OCI-LY7 (cell line): ENCODE measurements at regions not wholly inside any gene's neighbourhood (a gene's known extent, or its start where the extent isn't known, plus 50 kb on each side); places are given as distances from the start of the nearest gene placed in this dataset.
A peak's percentile ranks its signal among the peaks of the same experiment; 100 is the strongest.

Experiments used
- BruUV-seq: library from RNA; stranded (reverse); fragments of 400-500 nt; replicated peaks from 2 replicates; lab custom pipeline; 2021; lab: Mats Ljungman, UMichigan
- CTCF ChIA-PET: fragments of 300-600 bp; sonication (Branson Sonifier 250); formaldehyde crosslinking; loops from one replicate; lab custom pipeline; 2022; ENCODE audit warnings: antibody characterized with exemption; ENCODE audit not compliant: unreplicated experiment; lab: Charles Lee
- POLR2A ChIA-PET: fragments of 300-600 bp; sonication (Branson Sonifier 250); formaldehyde crosslinking; loops from one replicate; lab custom pipeline; 2022; ENCODE audit warnings: antibody characterized with exemption; lab: Charles Lee
- DNase-seq: peaks from one replicate; pipeline ENCODE4 v3.0.0-alpha.2; 2015; ENCODE audit warnings: low spot score
- H2AFZ ChIP-seq: fragments of 200-600 bp; sonication (generic), shearing (Covaris generic); 2 replicates; pipeline ENCODE4 v1.6.1; 2014; ENCODE audit warnings: mild to moderate bottlenecking, antibody characterized with exemption, low read length, moderate library complexity
- H3K27ac ChIP-seq: fragments of 200-600 bp; sonication (generic); 2 replicates; pipeline ENCODE4 v1.5.1; 2014; ENCODE audit warnings: mixed run types, low read depth, mild to moderate bottlenecking, moderate library complexity, low read length, inconsistent platforms; ENCODE audit not compliant: poor library complexity, severe bottlenecking
- H3K36me3 ChIP-seq: fragments of 200-600 bp; sonication (generic); 2 replicates; pipeline ENCODE4 v1.6.1; 2014; ENCODE audit warnings: mild to moderate bottlenecking, antibody characterized with exemption, low read length, moderate library complexity, mixed read lengths; ENCODE audit not compliant: insufficient read depth
- H3K4me1 ChIP-seq: fragments of 200-600 bp; sonication (generic); 2 replicates; pipeline ENCODE4 v1.5.1; 2014; ENCODE audit warnings: mild to moderate bottlenecking, low read length; ENCODE audit not compliant: insufficient read depth, poor library complexity, severe bottlenecking
- H3K4me2 ChIP-seq: fragments of 200-600 bp; sonication (generic); 2 replicates; pipeline ENCODE4 v1.6.1; 2014; ENCODE audit warnings: mild to moderate bottlenecking, low read length
- H3K4me3 ChIP-seq: fragments of 200-600 bp; sonication (generic); 2 replicates; pipeline ENCODE4 v1.5.1; 2014; ENCODE audit warnings: mild to moderate bottlenecking, low read depth, low read length; ENCODE audit not compliant: poor library complexity, severe bottlenecking
- H3K79me2 ChIP-seq: fragments of 200-600 bp; sonication (generic); 2 replicates; pipeline ENCODE4 v1.6.1; 2016; ENCODE audit warnings: low read depth, mild to moderate bottlenecking, low read length, moderate library complexity, mixed read lengths; ENCODE audit not compliant: insufficient read depth
- H3K9me2 ChIP-seq: fragments of 200-600 bp; sonication (generic); 2 replicates; pipeline ENCODE4 v1.6.1; 2016; ENCODE audit warnings: mild to moderate bottlenecking, low read length, mixed read lengths; ENCODE audit not compliant: insufficient read depth
- H3K9me3 ChIP-seq: fragments of 200-600 bp; sonication (generic); 2 replicates; pipeline ENCODE4 v1.6.1; 2014; ENCODE audit warnings: mild to moderate bottlenecking, mixed run types, low read length, mixed read lengths
- H4K20me1 ChIP-seq: fragments of 200-600 bp; sonication (generic); 2 replicates; pipeline ENCODE4 v1.6.1; 2014; ENCODE audit warnings: mild to moderate bottlenecking, antibody characterized with exemption, low read length, moderate library complexity, mixed read lengths; ENCODE audit not compliant: insufficient read depth
- CTCF ChIP-seq: fragments of 200-600 bp; sonication (generic); conservative IDR thresholded peaks from 2 replicates; pipeline ENCODE4 v1.5.1; 2014; ENCODE audit warnings: mild to moderate bottlenecking, antibody characterized with exemption, low read length, moderate library complexity, mixed read lengths
- EZH2phosphoT487 ChIP-seq: fragments of 200-600 bp; sonication (generic); IDR thresholded peaks from 2 replicates; pipeline ENCODE4 v1.6.1; 2018; ENCODE audit warnings: low read depth, borderline replicate concordance, mild to moderate bottlenecking, mixed run types, antibody characterized with exemption, low read length, moderate library complexity, mixed read lengths
- intact Hi-C: fragments of 100-400 bp; cut with micrococcal nuclease; formaldehyde crosslinking; loops from one replicate; pipeline ENCODE4 v1.10.0; 2022; ENCODE audit not compliant: unreplicated experiment

- Histone ChIP-seq H3K4me3 (peak overlapping the region; percentile 6), H3K9me3 (no peaks in the 10 kb centered on the region; the same call in 1 of the 2 replicates), H3K4me1 (peaks cover 55% of the 10 kb centered on the region), H3K79me2 (no peaks in the 10 kb centered on the region), H3K27ac (peak overlapping the region; percentile 43), H2AFZ (peak overlapping the region; percentile 64; the same call in 1 of the 2 replicates), H3K36me3 (no peaks in the 10 kb centered on the region), H3K4me2 (peak overlapping the region; percentile 50), H3K9me2 (no peaks in the 10 kb centered on the region), H4K20me1 (no peaks in the 10 kb centered on the region)
- BruUV-seq, result no TSS peak
- ChIA-PET POLR2A (interaction anchor here (1.0 kb wide), 1 partner anchor 173 kb away, joined by 3 read pairs; no protein-coding TSS in a partner anchor), CTCF (no interaction called here)
- intact Hi-C loops, result no loop called here
- peak; percentile 12 for DNase-seq
- no peak for TF ChIP-seq EZH2phosphoT487
- no peak for TF ChIP-seq CTCF
Measured at GRCh38 chr3:23068016-23068728, 135.0 kb upstream of the UBE2E2 start.

GRCh38 chr3:23071296-23071695, 131.8 kb upstream of the UBE2E2 start:
- Histone ChIP-seq H3K4me1 (peaks cover 55% of the 10 kb centered on the region), H3K9me2 (no peaks in the 10 kb centered on the region), H3K79me2 (no peaks in the 10 kb centered on the region), H3K27ac (peak overlapping the region; percentile 69), H4K20me1 (no peaks in the 10 kb centered on the region), H3K9me3 (no peaks in the 10 kb centered on the region; the same call in 1 of the 2 replicates), H2AFZ (peak overlapping the region; percentile 64; the same call in 1 of the 2 replicates), H3K4me2 (peak overlapping the region; percentile 56), H3K4me3 (peak overlapping the region; percentile 12), H3K36me3 (no peaks in the 10 kb centered on the region)
- DNase-seq, result peak; percentile 69
- intact Hi-C loops, result no loop called here
- ChIA-PET CTCF (interaction anchor here (1.0 kb wide), 1 partner anchor 846 kb away, joined by 4 read pairs; the partner anchor contains the start of gene RPL15), POLR2A (interaction anchor here (0.6 to 1.5 kb wide), 2 partner anchors 52 to 107 kb away, joined by 3 to 8 read pairs; no protein-coding TSS in a partner anchor)
- no TSS peak for BruUV-seq
- TF ChIP-seq EZH2phosphoT487 (no peak), CTCF (no peak)
